ENCODE measurements at regions not wholly inside any gene's neighbourhood (a gene's known extent, or its start where the extent isn't known, plus 50 kb on each side); places are given as distances from the start of the nearest gene placed in this dataset.

DNA sequence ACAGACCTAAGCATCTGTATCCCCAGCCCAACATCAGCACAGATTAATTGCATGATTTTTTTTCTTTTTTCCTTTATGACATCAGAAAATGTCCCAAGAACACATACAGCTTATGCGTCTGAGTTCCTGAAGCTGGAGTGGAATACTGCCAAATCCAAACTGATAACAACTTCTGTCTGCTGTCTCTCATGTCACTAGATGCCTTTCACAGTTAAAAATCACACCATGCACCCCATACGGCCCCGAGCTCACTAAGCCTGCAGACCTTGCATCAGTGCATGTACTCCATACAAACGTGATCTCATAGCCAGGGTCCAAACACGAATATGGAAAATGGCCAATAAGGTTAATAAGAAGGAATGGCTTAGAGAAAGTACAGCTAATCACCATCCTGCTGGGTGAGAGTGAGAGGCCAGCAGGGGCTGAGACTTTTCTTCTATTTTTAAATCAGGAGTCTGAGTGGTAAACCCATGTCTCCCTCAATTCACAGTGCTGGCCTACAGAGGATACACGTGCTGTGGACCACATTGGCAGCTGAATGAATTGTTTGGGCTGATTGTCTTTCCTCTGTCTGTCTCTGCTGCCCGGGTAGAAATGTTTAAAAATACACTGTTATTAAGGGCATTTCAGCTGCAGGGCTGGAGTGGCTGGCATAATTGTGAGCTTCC, 350.6 kb upstream of the RAG2 start:
- Histone ChIP-seq H3K4me3 (ENCODE audit: insufficient read depth, low read depth, low read length) (no peak overlapping the region), H3K27me3 (ENCODE audit: control insufficient read depth, insufficient read depth, low read length, poor library complexity, severe bottlenecking) (no peaks in the 10 kb centered on the region), H3K27ac (ENCODE audit: insufficient read depth, low read depth, low read length, poor library complexity, severe bottlenecking) (no peak overlapping the region), H3K36me3 (ENCODE audit: control insufficient read depth, insufficient read depth, low read length) (no peaks in the 10 kb centered on the region), H3K9me3 (ENCODE audit: control insufficient read depth, low read length) (no peaks in the 10 kb centered on the region), H3K4me1 (ENCODE audit: control insufficient read depth, insufficient read depth, low read length) (no peaks in the 10 kb centered on the region)
- WGBS, 2 experiments: 80 to 84% methylated on average over 7 of the region's 7 CpGs

DNA sequence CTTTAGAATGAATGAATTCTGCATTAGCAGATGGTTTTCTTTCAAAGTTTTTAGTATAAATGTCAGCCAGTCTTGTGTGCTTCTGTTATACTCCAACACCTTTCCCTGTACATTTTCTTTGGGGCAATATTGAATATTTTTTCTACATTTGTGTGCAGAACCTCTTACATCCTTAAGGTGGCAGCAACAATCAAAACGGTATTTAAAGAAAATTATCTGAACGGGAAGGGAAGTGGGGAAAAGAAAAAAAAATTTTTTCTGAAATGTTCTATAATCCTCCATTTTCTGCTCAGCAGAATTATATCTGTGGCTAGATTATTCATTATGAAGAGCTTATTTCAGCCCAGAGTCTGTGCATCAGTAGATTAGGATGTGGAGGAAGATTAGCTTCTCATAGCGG, 347.3 kb upstream of the RAG2 start:
- no peaks in the 10 kb centered on the region for H3K4me1 ChIP-seq (ENCODE audit: control insufficient read depth, insufficient read depth, low read length)
- 71 to 100% methylated on average over 1 to 3 of the region's 3 CpGs for WGBS, 2 experiments
- no peak overlapping the region for H3K27ac ChIP-seq (ENCODE audit: insufficient read depth, low read depth, low read length, poor library complexity, severe bottlenecking)
- no peaks in the 10 kb centered on the region for H3K27me3 ChIP-seq (ENCODE audit: control insufficient read depth, insufficient read depth, low read length, poor library complexity, severe bottlenecking)
- H3K9me3 ChIP-seq (ENCODE audit: control insufficient read depth, low read length): no peaks in the 10 kb centered on the region
- no peaks in the 10 kb centered on the region for H3K36me3 ChIP-seq (ENCODE audit: control insufficient read depth, insufficient read depth, low read length)
- H3K4me3 ChIP-seq (ENCODE audit: insufficient read depth, low read depth, low read length): no peak overlapping the region

DNA sequence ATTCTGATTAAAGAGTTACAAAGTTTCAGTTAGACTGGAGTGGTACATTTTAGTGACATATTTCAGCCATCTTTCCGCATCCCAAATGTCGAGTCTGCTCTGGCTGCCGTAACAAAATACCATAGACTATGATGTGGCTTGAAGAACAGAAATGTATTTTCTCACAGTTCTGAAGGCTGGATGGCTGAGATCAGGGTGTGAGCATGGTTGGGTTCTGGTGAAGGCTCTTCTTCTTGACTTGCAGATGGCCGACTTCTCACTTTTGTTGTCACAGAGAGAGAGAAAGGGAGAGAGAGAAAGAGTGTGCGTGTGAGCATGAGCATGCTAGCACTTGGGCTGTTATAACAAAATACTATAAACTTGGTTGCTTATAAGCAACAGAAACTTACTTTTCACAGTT, 335.4 kb upstream of the RAG2 start:
- no peaks in the 10 kb centered on the region for H3K9me3 ChIP-seq (ENCODE audit: control insufficient read depth, low read length)
- no peak overlapping the region for H3K27ac ChIP-seq (ENCODE audit: insufficient read depth, low read depth, low read length, poor library complexity, severe bottlenecking)
- 94 to 96% methylated on average over 4 to 5 of the region's 5 CpGs for WGBS, 2 experiments
- no peaks in the 10 kb centered on the region for H3K27me3 ChIP-seq (ENCODE audit: control insufficient read depth, insufficient read depth, low read length, poor library complexity, severe bottlenecking)
- no peak overlapping the region for H3K4me3 ChIP-seq (ENCODE audit: insufficient read depth, low read depth, low read length)
- no peaks in the 10 kb centered on the region for H3K4me1 ChIP-seq (ENCODE audit: control insufficient read depth, insufficient read depth, low read length)
- H3K36me3 ChIP-seq (ENCODE audit: control insufficient read depth, insufficient read depth, low read length): no peaks in the 10 kb centered on the region

DNA sequence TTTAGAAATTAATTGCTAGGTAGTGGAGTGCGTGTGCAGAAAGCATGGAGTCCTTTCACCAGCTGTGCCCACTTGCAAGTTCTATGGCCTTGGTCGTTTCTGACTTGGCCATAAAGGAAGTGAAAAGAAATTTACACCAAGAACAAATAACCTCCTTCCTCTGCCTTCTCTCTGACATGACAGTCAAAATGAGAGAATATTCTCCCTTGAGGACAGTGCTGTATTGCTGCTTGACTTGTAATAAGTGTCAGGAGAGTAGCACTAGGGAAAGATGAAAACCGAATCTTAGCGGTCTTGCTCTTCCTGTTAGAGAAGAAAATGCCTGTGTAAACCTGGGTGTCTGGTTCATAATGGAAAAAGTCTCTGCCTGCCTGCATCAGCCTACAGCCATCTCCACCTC, 333.1 kb upstream of the RAG2 start:
- no peaks in the 10 kb centered on the region for H3K9me3 ChIP-seq (ENCODE audit: control insufficient read depth, low read length)
- 90 to 91% methylated on average over 4 of the region's 4 CpGs for WGBS, 2 experiments
- H3K4me3 ChIP-seq (ENCODE audit: insufficient read depth, low read depth, low read length): no peak overlapping the region
- no peaks in the 10 kb centered on the region for H3K27me3 ChIP-seq (ENCODE audit: control insufficient read depth, insufficient read depth, low read length, poor library complexity, severe bottlenecking)
- no peak overlapping the region for H3K27ac ChIP-seq (ENCODE audit: insufficient read depth, low read depth, low read length, poor library complexity, severe bottlenecking)
- H3K36me3 ChIP-seq (ENCODE audit: control insufficient read depth, insufficient read depth, low read length): no peaks in the 10 kb centered on the region
- H3K4me1 ChIP-seq (ENCODE audit: control insufficient read depth, insufficient read depth, low read length): no peaks in the 10 kb centered on the region

DNA sequence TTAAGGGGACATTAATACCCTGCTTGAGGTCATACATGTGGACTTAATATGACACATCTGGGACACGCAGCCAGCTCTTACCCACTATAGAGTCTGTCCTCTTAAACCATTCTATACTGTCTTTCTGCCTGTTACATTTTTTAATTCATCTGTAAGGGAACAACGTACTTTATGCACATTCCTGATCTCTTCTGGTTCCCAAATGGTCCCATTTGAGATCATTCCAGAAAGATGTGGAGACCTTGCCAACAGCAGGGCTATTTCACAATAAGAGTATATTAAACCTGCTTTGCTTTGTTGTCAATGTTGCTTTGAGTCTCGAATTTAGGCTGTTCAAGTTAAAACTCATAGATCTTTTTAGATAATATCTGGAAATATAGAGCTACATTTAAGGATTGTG, 332.2 kb upstream of the RAG2 start:
- Histone ChIP-seq H3K36me3 (ENCODE audit: control insufficient read depth, insufficient read depth, low read length) (no peaks in the 10 kb centered on the region), H3K9me3 (ENCODE audit: control insufficient read depth, low read length) (no peaks in the 10 kb centered on the region), H3K27ac (ENCODE audit: insufficient read depth, low read depth, low read length, poor library complexity, severe bottlenecking) (no peak overlapping the region), H3K4me1 (ENCODE audit: control insufficient read depth, insufficient read depth, low read length) (no peaks in the 10 kb centered on the region), H3K4me3 (ENCODE audit: insufficient read depth, low read depth, low read length) (no peak overlapping the region), H3K27me3 (ENCODE audit: control insufficient read depth, insufficient read depth, low read length, poor library complexity, severe bottlenecking) (no peaks in the 10 kb centered on the region)
- 90 to 96% methylated on average over 3 of the region's 3 CpGs for WGBS, 2 experiments

DNA sequence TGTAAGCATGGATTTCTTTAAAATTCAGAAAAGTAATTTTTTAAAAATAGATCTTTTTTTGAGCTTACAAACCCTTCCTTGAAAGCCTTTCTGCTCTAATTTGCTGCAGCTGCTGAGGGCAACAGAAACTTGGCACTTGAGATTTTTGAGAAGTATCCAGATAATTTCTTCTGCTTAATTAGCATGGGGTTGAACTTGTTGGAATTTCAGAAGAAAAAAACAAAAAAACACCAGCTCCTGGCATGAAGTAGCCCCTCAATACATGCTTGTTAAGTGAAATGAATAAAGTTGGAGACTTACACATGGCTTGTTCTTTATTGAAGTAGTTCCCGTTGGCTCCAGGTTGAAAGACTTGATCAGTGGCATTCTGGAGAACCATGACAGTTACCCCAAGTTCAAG, 331.4 kb upstream of the RAG2 start:
- WGBS, 2 experiments: 100% methylated on average over 1 of the region's 1 CpG
- Histone ChIP-seq H3K4me1 (ENCODE audit: control insufficient read depth, insufficient read depth, low read length) (no peaks in the 10 kb centered on the region), H3K27me3 (ENCODE audit: control insufficient read depth, insufficient read depth, low read length, poor library complexity, severe bottlenecking) (no peaks in the 10 kb centered on the region), H3K9me3 (ENCODE audit: control insufficient read depth, low read length) (no peaks in the 10 kb centered on the region), H3K27ac (ENCODE audit: insufficient read depth, low read depth, low read length, poor library complexity, severe bottlenecking) (no peak overlapping the region), H3K36me3 (ENCODE audit: control insufficient read depth, insufficient read depth, low read length) (no peaks in the 10 kb centered on the region), H3K4me3 (ENCODE audit: insufficient read depth, low read depth, low read length) (no peak overlapping the region)

DNA sequence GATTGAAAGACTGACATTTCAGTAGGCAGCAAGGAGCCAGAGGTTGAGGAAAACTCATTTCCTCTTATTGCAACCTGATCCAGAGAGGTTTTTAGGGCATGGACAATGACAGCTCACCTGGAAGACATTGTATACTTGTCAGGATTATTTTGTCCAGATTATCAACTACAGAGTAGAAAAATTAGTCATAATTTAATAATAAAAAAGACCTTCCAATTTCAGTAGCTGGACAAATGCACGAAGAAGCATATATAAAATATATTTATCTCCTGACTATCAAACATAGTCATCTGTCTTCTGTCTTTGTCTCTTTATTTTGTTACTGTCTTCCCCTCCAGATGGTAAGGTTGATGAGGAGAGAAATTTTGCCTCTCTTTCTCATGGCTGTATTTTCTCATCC, 330.6 kb upstream of the RAG2 start:
- Histone ChIP-seq H3K36me3 (ENCODE audit: control insufficient read depth, insufficient read depth, low read length) (no peaks in the 10 kb centered on the region), H3K27me3 (ENCODE audit: control insufficient read depth, insufficient read depth, low read length, poor library complexity, severe bottlenecking) (no peaks in the 10 kb centered on the region), H3K27ac (ENCODE audit: insufficient read depth, low read depth, low read length, poor library complexity, severe bottlenecking) (no peak overlapping the region), H3K9me3 (ENCODE audit: control insufficient read depth, low read length) (no peaks in the 10 kb centered on the region), H3K4me1 (ENCODE audit: control insufficient read depth, insufficient read depth, low read length) (no peaks in the 10 kb centered on the region), H3K4me3 (ENCODE audit: insufficient read depth, low read depth, low read length) (no peak overlapping the region)
- WGBS, 2 experiments: no CpG with 5 or more reads among the region's 1 CpG

DNA sequence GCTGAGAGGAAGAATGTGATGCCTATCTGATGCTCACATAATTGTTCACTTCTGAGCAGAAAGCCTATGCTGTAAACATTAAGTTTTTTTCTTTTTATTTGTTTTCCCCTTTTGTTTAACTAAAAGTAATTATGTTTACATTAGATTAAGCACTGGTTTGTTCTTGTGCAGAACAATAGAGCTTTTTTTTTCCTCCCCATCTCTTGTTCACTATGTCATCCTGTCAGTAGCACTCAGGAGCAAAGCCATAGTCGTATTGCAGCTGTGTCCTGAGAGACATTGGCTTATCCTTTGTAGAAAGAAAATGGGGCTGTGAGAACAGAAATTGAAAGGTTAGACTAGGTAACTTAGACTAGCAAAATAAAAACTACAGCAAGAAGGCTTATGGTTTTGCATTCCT, 301.8 kb upstream of the RAG2 start:
- peaks cover 7% of the 10 kb centered on the region for H3K4me1 ChIP-seq (ENCODE audit: control insufficient read depth, insufficient read depth, low read length)
- H3K4me3 ChIP-seq (ENCODE audit: insufficient read depth, low read depth, low read length): no peak overlapping the region
- H3K27me3 ChIP-seq (ENCODE audit: control insufficient read depth, insufficient read depth, low read length, poor library complexity, severe bottlenecking): no peaks in the 10 kb centered on the region
- WGBS, 2 experiments: 25 to 40% methylated on average over 1 of the region's 1 CpG
- no peak overlapping the region for H3K27ac ChIP-seq (ENCODE audit: insufficient read depth, low read depth, low read length, poor library complexity, severe bottlenecking)
- H3K36me3 ChIP-seq (ENCODE audit: control insufficient read depth, insufficient read depth, low read length): no peaks in the 10 kb centered on the region
- no peaks in the 10 kb centered on the region for H3K9me3 ChIP-seq (ENCODE audit: control insufficient read depth, low read length)

DNA sequence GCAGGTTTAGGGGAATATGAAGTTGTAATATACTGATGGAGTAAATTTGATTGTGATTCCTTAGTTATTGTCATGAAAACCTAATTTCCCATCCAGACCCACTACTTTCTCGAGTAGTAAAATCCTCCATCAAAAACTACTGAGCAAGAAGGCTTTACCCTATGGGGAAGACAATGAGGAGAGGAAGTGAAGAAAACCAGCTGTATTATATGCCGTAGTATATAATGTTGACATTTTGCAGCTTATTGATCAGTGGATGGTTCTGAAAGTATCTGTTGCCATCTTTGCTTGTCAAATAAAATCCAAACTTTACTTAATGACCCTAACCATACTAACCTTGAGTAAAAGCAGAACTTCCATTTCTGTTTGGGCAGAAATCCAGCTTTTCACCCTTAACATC, 292.8 kb upstream of the RAG2 start:
- Histone ChIP-seq H3K9me3 (ENCODE audit: control insufficient read depth, low read length) (no peaks in the 10 kb centered on the region), H3K36me3 (ENCODE audit: control insufficient read depth, insufficient read depth, low read length) (no peaks in the 10 kb centered on the region), H3K4me1 (ENCODE audit: control insufficient read depth, insufficient read depth, low read length) (no peaks in the 10 kb centered on the region), H3K4me3 (ENCODE audit: insufficient read depth, low read depth, low read length) (no peak overlapping the region), H3K27ac (ENCODE audit: insufficient read depth, low read depth, low read length, poor library complexity, severe bottlenecking) (no peak overlapping the region), H3K27me3 (ENCODE audit: control insufficient read depth, insufficient read depth, low read length, poor library complexity, severe bottlenecking) (no peaks in the 10 kb centered on the region)
- 61 to 69% methylated on average over 1 of the region's 2 CpGs for WGBS, 2 experiments

DNA sequence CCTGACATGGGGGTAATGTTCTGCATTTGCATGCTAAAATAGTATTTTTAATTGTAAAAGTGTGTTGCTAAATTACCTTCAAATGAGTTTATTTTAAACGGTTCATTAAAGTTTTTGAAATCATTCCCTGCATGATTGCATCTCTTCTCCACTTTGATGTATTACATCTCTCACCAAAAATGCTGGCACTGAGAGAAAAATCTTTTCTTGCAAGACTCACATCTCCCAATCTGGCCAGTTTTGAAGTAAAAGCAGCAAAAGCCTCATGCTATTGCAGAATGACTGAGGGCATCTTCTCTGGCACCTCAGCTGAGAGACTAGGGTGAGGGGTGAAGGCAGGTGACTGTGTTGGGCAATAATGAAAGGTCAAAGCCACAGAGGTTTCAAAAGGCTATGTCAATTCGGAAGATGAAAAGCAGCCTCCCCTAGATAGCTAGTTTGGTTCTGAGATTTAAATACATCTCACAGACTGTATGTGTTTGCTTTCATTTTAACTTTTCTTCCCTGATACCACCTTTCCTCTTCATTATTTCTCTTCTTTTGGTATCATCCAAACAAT, 292.2 kb upstream of the RAG2 start:
- H3K27me3 ChIP-seq (ENCODE audit: control insufficient read depth, insufficient read depth, low read length, poor library complexity, severe bottlenecking): no peaks in the 10 kb centered on the region
- 78 to 86% methylated on average over 2 of the region's 2 CpGs for WGBS, 2 experiments
- H3K4me3 ChIP-seq (ENCODE audit: insufficient read depth, low read depth, low read length): no peak overlapping the region
- H3K4me1 ChIP-seq (ENCODE audit: control insufficient read depth, insufficient read depth, low read length): no peaks in the 10 kb centered on the region
- no peaks in the 10 kb centered on the region for H3K36me3 ChIP-seq (ENCODE audit: control insufficient read depth, insufficient read depth, low read length)
- no peaks in the 10 kb centered on the region for H3K9me3 ChIP-seq (ENCODE audit: control insufficient read depth, low read length)
- H3K27ac ChIP-seq (ENCODE audit: insufficient read depth, low read depth, low read length, poor library complexity, severe bottlenecking): no peak overlapping the region

DNA sequence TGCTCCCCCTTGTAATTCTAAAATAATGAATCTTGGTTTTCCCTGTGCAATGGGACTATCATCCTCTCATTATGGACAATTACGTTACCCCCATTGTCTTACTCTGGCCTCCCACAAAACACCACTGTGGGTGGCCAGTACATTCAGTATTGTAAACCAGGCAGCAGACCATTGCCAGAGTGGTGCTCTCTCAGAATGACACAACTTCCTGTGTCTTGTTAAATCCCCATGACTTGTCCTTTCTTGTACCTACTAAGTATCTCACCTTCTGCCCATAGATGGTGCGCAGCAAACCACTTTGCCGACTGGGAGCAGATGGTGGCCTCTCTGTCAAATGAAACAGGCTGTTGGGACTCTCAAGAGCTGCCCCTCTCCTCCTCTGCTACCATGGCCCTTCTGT, 287.1 kb upstream of the RAG2 start:
- Histone ChIP-seq H3K9me3 (ENCODE audit: control insufficient read depth, low read length) (no peaks in the 10 kb centered on the region), H3K27me3 (ENCODE audit: control insufficient read depth, insufficient read depth, low read length, poor library complexity, severe bottlenecking) (no peaks in the 10 kb centered on the region)
- 93 to 94% methylated on average over 3 of the region's 3 CpGs for WGBS, 2 experiments

More for the DNA sequence above, 287.1 kb upstream of the RAG2 start:
- Histone ChIP-seq H3K27ac (ENCODE audit: insufficient read depth, low read depth, low read length, poor library complexity, severe bottlenecking) (no peak overlapping the region), H3K4me3 (ENCODE audit: insufficient read depth, low read depth, low read length) (no peak overlapping the region), H3K4me1 (ENCODE audit: control insufficient read depth, insufficient read depth, low read length) (no peaks in the 10 kb centered on the region), H3K36me3 (ENCODE audit: control insufficient read depth, insufficient read depth, low read length) (no peaks in the 10 kb centered on the region)
